NCI-H1105 treated with DMSO at 0.1 percent for 48 hours (cell line): ENCODE measurements at regions not wholly inside any gene's neighbourhood (a gene's known extent, or its start where the extent isn't known, plus 50 kb on each side); places are given as distances from the start of the nearest gene placed in this dataset.
"Not testable (repeated sequence)": the region's sequence is repeated elsewhere in the genome, so short reads cannot be mapped to it uniquely, and the experiment has no call there.

ENCODE experiments used
- DNase-seq: peaks from one replicate; lab custom pipeline; 2025; lab: John Stamatoyannopoulos, UW

DNA sequence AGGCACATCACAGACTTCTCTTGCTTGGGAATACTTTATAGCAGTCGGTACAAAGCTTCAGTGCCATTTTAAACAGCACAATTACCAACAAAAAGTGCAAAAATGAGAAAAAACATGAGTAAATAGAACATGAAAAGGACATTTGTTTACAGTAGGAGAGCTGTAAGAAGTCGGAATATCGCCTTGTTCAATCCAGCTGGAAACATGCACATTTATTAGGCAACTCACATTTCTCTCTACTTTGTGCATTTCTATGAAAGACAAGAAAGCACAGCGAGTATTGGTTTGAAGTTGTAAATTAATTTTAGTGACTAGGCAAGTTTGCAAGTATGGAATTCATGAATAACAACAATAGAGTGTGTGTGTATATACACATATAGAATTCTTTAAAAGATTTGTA is 484.7 kb downstream of the DACH1 start:
- no peak for DNase-seq

DNA sequence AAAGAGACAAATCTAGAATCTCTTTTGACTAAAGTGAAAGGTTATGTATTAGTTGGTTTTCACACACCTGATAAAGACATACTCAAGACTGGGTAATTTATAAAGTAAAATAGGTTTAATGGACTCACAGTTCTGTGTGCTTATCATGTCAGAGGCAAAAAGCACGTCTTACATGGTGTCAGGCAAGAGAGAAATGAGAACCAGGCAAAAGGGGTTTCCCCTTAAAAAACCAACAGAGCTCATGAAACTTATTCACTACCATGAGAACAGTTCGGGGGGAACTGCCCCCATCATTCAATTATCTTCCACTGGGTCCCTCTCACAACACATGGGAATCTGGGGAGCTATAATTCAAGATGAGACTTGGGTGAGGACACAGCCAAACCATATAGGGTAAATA is 486.8 kb downstream of the DACH1 start:
- no peak for DNase-seq

DNA sequence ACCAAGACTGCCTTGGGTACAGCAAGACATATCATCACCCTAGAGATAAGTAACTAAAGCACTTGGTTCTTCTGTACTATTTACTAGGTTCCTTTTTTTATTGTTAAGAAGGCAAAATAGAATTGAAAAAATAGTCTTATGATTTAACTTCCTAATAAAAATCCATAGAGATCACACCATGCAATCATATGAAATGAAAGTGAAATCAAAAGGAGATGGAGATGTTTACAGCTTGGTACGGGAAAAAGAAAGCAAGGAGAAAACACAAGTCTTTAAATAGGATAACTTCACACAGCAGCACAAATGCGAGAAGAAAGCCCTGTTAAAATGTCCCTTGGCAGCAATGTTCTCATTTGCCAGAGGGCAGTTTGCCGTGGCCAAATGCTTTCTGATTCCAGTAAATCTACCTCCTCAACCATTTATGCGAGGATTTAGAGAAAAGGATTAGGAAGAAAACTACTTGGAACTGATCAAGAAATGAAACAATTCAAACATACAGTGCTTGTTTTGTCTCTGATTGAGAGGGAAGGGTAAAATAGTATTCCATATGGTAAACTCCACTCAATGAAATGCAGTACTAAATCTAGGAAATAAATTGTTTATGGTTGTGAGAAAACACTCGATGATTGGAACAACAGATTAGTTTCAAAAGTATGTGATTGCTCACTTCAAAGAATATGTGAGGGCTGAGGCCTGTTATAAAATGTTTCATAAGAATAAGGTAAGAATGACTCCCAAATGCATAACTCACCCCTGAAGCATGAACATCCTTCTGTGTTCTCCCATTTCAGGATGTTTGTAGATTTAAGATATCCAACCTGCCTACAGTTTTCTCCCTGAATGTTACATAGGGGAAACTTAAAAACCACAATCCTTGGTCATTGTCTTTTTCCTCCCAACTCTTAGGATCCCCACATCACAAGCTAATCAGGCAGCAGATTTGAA is 487.8 kb downstream of the DACH1 start:
- no peak for DNase-seq

DNA sequence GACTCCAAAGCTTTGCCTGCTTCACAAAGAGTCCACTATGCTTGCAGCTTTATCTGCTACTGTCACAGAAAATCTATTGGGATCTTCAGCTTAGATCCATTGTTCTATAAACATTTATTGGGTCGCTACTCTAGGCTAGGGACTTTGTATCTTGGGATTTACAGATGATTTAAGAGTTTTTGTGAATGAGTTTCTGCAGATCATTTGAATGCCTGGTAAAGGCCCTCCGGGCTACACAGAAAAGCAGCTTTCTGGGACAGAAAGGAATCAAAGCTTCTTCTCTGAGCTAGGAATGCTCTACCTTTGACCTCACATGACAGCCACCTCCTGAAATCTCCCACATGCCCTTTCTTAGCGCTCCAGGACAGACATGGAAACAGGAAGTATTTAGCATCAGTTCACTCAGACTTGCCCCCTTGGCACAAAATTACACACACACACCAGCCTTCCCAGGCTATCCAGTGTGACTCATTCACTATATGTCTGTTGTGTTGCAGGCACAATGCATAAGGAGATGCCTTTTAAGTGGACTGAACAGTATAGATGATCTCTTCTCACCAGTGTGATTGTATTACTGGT is 492.4 kb downstream of the DACH1 start:
- DNase-seq: no peak

DNA sequence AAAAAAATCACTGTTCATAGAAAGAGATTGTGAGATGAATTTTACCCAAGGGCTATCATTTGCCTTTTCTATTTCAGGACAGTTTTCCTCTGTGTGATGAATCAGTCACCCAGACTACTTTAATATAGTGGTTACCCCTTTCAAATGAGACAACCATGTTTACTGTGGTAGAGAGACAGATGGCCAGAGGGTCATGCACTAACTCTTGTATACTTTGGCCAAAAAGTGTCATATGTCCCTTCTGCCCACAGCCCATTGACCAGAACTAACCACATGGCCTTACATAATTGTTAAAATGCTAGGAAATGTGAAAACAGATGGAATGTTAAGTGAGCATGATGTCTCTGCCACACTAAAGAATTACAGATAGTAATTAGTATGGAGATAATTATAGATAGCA is 498.7 kb downstream of the DACH1 start:
- no peak for DNase-seq

DNA sequence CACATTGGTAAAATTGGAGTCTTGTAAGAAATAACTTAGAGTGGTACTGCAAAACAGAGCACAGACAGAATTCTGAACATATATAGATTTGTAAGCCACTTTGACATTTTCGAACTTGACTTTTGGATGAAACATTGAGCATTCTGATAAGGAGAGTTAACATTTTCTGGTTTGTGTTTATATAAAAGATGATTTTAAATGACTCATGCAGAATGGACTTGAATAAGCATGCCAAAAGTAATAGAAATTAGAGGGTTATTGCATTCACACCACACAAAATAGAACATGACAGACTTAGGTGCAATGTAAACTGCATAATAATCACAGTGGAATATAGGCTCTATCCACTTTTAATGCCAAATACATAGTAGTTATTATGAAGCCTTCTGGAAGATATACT is 507.0 kb downstream of the DACH1 start:
- no peak for DNase-seq

DNA sequence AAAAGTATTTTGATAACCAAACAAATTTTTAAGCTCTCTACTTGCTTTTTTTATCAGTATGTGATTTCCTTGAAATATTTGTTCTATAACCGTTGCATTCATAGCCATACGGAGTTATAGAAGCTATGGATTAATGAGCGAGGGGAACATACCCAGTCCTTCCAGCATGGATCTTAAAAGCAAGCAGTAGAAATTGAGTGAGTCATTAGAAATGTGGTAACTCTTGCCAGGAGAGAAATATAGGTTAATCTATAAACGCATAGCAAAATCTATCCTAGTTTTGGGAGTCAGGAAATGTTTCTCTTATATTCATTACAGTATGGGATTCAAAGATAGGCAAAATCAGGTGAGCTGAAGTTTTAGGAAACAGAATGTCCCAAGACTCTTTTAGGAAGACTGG is 507.4 kb downstream of the DACH1 start:
- DNase-seq: no peak

DNA sequence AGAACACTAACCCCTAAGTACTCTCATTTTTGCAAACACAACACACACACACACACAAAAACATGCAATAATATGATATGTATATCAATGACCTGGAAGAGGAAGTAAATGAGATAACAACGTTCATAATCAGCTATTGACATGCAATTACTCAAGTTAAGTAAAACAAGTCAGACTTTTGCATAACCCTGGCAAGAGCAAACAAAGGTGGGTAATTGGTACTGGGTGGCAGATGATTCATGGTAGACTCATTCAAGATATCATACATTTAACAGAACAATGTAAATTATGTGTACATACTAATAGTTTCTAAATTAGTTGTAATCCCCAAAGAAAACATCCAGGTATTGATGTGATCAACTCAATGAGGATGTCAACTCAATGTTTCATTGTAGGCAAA is 508.8 kb downstream of the DACH1 start:
- DNase-seq: no peak

DNA sequence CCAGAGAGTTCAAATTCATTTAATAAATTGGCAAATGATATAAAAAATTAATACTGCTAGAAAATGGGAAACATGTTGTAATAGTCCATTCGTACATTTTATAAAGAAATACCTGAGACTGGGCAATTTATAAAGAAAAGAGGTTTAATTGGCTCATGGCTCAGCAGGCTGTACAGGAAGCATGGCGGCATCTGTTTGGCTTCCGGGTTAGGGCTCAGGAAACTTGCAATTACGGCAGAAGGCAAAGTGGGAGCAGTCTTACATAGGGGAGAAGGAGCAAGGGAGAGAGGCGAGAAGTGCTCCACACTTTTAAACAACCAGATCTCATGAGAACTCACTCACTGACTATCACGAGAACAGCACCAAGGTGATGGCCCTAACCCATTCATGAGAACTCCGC is 512.0 kb downstream of the DACH1 start:
- DNase-seq: no peak

DNA sequence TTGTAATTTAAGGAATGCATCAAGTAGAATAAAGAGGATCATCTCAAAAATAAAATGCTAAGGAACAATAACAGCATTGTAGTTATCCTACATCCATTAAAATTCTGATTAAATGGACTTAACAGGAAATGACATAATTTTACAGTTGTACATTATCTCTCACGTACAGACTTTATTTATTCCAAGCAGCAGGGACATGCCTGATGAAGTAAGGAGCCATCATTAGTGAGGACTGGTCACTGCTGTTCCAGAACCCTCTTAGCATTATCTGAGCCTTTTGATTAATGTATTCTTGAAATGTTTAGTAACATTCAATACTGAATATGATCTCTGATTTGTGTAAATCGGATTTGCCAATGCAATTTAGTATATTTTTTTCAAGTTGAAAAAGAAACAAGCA is 516.1 kb downstream of the DACH1 start:
- DNase-seq: no peak

DNA sequence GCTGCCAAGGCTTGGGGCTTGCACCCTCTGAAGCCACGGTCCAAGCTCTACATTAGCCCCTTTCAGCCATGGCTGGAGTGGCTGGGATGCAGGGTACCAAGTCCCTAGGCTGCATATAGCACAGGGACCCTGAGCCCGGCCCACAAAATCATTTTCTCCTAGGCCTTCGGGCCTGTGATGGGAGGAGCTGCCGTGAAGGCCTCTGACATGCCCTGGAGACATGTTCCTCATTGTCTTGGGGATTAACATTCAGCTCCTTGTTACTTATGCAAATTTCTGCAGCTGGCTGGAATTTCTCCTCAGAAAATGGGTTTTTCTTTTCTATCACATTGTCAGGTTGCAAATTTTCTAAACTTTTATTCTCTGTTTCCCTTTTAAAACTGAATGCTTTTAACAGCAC is 521.1 kb downstream of the DACH1 start:
- not testable (repeated sequence) for DNase-seq

DNA sequence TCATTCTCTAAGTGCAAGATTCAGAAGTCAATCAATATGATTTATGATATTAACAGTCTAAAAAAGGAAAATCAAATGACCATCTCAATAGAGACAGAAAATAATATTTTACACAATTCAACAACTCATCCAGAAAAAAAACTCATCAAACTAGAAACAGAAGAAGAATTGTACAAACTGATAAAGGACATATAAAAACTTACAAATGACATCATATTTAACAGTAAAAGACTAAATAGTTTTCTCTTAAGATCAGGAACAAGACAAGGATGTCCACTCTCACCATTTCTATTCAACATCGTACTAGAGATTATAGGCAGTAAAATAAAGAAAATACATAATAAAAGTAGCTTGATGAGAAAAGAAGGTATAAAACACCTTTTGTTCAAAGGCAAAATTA is 527.3 kb downstream of the DACH1 start:
- no peak for DNase-seq

DNA sequence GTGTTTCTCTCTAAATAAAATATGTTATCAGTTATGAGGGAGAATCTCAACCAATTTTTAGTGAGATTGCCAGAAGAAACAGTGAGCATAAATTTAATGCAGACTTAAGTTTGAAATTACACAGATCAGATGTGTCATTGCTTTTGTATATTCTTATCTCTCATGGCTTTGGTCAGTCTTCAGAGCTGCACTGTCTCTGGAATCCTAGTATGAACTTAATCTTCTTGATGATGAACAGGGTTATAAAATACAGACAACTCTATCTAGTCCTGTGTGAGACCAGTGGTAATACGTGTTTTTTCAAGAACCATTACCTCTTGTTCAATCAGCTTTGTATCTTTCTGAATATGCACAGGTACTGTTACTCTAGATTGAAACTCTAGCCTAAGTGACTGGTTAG is 528.0 kb downstream of the DACH1 start:
- DNase-seq: no peak

DNA sequence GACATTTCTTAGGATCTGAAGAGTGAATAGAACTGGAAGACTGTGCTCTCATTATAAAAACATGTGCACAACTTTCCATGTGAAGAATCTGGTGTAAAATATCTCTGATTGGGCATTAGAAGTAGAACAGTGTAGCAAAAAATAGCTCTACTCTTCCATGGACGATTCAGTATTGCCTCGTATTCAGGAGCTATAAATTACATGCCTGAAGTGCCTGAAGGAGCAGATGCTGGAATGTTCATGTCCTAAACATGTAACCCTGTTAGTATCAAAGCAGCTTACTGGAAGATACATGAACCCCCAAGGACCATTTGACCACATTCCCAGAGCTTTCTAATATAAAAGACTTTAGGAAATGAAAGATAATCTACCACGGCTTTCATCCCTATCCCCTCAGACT is 528.9 kb downstream of the DACH1 start:
- DNase-seq: no peak

DNA sequence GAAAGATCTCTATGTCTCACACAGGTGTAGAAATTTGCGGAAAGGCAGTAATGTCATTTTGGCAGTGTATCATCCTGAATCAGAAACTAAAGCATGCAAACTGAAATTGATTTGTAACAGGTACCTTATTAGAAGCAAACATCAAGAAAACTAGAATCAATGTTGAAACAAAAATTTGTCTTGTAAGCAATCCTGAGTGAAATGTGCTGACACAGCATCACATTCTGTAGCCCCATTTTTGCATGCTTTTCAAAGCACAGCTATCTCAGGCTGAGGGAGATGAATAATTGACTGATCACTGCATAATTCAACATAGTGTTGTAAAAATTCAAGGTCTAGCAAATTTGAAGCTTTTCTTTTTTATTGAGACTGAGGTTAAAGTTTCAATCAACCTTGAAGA is 539.7 kb downstream of the DACH1 start:
- DNase-seq: no peak

DNA sequence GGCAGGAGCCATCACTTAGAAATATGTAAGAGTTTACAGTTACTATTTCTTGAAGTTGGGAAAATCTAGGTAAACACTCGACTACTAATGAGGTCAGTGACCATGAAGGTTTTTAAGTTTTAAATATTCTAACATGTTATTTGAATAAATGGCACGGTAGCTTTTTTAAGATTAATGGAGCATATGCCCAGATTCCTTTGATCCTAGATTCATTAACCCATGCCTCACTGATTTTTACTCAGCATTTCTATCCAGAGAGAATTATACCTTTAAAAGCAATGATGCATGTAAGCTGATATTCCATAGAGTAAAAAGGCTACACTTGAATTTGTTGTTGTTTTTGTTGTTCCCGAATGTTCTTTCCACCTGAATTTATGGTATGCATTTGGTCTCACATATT is 541.4 kb downstream of the DACH1 start:
- DNase-seq: no peak

DNA sequence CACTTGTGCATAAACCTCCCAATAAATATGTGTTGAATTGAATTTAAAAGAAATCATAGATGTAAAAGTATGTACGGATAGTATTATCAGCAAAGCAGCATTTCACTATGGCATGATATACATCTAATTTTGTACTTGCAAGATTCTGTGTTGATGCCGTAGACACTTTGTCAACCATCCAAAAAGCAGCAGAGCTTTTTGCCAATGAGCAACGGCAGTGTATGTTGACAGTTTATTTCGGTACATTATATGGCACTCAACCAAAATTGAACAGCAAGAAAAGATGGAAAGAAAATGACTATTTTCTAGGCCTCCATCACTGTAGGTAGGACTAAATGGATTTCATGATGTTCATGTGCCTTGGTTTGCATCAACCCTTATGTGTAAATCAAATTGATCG is 543.7 kb downstream of the DACH1 start:
- no peak for DNase-seq

DNA sequence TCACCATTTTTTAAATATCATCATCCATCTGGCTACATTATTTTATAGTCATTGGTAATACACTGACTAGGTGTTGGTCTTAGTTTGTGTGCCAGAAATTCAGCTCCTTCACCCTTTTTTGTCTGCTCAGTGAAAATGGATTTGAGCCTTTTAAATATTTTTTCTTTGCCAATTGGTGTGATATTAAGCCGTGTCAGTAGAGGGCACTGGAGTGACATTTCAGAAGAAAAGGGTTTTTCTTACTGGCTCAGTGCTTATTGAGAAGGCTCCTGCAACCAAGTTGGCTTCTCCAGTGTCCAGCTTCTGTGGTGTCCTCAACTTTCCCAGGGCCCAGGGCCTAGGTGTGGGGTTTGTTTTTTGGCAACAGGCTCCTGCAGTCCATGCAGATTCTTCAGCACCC is 546.6 kb downstream of the DACH1 start:
- peak; percentile 2 for DNase-seq

DNA sequence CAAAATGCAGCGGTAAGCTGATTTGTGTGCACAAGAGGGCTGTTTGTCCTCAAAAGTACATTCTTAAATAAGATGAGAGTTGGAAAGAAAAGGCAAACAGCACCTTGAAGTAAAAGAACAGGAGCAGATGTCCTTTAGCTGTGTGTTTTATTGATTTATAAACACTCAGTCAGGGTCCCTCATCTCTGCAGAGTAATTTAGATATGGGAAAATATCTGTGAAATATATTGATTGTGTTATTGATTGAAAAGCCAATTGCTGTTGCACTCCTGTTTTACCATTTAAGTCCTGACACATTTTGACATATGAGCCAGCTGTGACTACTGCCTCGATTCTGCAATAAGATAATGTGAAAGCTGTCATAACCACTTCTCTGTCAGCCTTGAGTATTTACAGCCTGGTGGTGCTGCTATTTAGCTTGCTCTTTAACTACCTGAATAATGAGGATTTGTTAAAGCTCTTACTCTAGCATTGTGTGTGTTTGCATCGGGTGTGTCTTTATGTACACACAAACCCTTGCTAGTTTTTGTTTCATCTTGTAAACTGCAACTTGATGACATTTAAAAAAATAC is 550.1 kb downstream of the DACH1 start:
- DNase-seq: peak; percentile 29

DNA sequence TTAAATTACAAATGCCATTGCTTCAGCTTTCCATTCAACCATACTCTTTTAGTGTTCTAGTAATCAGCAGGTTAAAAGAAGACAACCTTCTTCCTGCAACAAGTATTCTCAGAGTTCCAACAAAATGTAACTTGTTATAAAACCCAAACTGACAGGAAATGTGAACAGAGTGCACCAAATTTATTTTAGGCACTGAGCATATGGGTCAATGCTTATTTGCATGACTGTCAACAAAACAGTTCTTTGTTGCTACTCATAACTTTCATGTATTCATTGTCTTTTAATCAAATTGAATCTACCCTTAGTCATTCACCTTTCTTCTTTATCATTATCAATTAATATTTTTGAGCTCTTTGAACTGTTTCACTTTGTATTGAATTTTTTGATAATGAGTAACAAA is 554.1 kb downstream of the DACH1 start:
- no peak for DNase-seq

DNA sequence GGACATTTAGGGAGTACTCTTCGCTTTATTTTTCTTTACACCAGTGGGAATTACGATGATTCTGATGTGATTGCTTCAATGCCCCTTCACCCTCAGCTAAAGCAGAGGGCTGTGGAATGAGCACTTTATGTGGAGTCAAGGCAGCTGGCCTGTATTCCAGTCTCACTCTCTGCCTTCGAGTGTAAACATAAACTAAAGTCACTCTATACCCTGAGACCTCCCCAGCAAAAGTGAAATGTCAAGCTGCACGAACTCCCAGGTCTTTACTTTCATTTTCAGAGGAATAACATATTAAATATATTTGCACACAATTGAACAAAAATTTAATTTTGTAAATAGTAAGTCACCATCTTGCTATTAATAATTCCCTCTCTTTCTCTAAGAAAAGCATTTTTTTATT is 557.1 kb downstream of the DACH1 start:
- no peak for DNase-seq

DNA sequence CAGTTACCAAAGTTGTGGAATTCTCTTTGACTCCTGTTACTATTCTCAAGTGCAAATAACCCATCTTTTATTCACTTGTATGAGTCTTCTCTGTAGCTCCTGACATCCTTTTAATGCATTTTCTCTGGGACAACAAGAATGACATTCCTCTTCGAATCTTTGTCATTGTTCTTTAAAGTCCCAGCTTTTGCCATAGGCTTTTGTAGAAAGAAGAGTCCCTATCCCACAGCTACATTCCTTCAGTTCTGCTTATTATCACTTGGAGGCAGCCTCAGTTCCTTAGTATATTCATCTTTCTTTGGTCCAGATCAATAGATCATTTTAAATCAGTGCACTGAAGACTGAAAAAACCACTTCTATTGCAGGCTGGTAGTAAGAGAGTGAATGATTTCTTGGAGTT is 560.2 kb downstream of the DACH1 start:
- DNase-seq: no peak

DNA sequence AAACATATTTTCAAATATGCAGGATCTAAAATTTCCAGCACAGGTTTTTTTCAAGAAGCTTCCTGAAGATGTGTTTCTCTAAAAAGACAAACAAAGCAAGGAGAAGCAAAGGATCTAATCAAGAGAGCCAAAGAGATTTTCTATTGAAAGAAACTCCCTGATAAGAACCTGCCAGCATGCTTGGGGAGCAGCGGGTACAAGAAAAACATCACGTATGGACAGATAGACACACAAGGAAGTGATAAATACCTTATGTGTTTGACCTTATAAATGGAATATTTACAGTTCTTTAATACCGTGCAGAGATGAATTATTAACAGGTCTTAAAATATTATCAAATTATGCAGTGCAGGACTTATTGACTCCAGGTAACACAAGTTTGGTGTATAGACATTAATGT is 562.1 kb downstream of the DACH1 start:
- no peak for DNase-seq

DNA sequence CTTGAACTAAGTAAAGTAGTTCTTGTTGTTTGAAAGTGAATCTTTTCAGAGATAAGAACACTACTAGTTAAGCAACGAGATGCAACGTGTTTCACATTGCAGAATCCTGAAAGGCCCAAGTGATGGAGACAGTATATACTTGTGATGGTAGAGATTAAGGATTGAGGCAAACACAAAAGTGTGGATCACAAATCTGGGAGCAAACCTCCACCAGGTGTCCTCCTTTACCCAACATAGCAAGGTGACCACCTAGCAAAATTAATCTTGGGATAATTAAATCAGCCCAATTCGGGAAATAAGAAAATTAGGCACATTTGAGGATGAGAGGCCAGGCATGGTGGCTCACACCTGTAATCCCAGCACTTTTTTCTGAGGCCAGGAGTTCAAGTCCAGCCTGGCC is 563.9 kb downstream of the DACH1 start:
- peak; percentile 9 for DNase-seq
